ENCODE measurements at regions not wholly inside any gene's neighbourhood (a gene's known extent, or its start where the extent isn't known, plus 50 kb on each side); places are given as distances from the start of the nearest gene placed in this dataset.

DNA sequence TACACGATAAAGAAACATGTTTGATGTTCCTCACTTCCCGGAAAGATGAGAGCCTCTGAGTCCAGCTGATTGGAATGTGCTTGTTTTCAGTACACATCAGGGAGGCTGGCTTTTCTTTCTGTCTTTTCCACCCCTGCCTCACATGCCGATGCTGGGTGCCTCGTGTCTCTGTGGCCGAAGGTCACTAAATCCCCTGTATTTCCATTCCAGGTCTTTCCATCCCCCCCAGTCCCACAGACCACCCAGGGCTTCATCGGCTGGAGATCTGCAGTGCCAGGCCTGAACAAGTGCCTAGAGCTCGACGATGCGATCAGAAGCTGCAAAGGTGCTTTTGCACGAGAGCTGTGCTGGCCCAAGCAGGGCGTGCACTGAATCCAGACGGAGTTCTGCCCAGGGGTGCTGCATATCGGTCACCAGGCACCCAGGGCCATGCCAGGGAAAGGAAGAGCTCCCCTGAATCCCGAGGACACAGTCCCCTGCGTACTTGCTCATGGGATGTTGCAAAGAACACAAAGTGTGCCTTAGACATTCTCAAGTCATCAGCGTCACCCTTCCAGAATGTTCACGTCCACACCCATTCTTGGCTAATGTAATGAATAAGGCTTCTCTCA lies 67.9 kb downstream of the ANKRD60 start:
- TF ChIP-seq, protein P1, sequence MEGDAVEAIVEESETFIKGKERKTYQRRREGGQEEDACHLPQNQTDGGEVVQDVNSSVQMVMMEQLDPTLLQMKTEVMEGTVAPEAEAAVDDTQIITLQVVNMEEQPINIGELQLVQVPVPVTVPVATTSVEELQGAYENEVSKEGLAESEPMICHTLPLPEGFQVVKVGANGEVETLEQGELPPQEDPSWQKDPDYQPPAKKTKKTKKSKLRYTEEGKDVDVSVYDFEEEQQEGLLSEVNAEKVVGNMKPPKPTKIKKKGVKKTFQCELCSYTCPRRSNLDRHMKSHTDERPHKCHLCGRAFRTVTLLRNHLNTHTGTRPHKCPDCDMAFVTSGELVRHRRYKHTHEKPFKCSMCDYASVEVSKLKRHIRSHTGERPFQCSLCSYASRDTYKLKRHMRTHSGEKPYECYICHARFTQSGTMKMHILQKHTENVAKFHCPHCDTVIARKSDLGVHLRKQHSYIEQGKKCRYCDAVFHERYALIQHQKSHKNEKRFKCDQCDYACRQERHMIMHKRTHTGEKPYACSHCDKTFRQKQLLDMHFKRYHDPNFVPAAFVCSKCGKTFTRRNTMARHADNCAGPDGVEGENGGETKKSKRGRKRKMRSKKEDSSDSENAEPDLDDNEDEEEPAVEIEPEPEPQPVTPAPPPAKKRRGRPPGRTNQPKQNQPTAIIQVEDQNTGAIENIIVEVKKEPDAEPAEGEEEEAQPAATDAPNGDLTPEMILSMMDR (IDR thresholded peaks at IDR 0.05) = no peak
- no peak for TF ChIP-seq POLR2A (IDR thresholded peaks at IDR 0.05)
